ENCODE measurements at regions not wholly inside any gene's neighbourhood (a gene's known extent, or its start where the extent isn't known, plus 50 kb on each side); places are given as distances from the start of the nearest gene placed in this dataset.

DNA sequence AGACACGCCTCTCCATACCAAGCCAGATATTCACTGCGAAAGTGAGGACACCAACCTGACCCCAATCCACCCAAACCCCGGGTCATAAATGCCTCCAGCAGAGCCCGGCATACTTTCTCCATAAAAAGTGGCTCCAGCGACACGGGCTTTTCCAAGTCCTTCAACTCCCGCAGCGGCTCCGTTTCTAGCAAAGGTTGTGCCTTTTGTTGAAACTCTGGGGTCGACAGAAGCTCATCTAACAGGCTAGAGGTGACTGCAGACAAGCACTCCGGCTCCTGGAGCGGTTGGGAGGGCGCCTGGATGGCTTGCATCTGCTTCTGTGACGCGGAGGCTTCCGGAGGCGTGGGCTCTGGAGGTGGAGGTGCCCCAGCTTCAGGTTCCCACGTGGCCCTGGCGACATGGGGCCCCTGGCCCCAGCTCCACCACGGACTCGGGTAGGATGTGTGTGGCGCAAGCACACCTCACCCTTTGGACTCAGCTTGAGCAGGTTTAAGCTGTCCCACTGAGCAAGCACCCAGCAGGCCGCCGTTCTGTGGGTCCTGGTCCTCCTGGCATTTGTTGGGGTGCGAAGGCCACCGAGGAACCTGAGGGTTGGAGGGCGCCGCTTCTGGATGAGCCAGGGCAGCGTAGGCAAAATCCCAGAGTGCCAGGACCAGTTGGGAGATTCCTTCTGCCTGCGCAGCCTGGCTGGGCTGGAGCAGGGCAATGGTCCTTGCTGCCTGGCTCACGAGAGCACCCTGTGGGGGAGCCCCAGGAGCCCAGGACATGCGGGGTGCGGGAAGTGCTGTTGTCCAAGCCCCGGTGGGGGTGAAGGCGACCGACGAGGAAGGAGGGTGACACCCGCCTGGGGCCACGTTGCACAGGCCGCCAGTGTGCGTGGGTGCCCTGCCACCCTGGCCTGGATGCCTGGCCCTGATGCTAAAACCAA lies 186.3 kb downstream of the ALG10 start:
- H3K4me1 ChIP-seq (ENCODE audit: insufficient read depth, low read length, severe bottlenecking) = no peaks in the 10 kb centered on the region
- H3F3A ChIP-seq (ENCODE audit: insufficient read depth, low read length) = no peaks in the 10 kb centered on the region
- H3K79me2 ChIP-seq (ENCODE audit: insufficient read depth, low read length) = no peaks in the 10 kb centered on the region
- H3K9me2 ChIP-seq (ENCODE audit: low read depth, low read length) = no peaks in the 10 kb centered on the region
- H3K4me3 ChIP-seq (ENCODE audit: low read depth, low read length, poor library complexity, severe bottlenecking) = no peak overlapping the region
- H4K20me1 ChIP-seq (ENCODE audit: insufficient read depth, low read length) = no peaks in the 10 kb centered on the region
- no peaks in the 10 kb centered on the region for H3K9me3 ChIP-seq (ENCODE audit: low read length)
- no peak overlapping the region for H3K27ac ChIP-seq (ENCODE audit: low read depth, low read length, poor library complexity, severe bottlenecking)
- no peaks in the 10 kb centered on the region for H3K27me3 ChIP-seq (ENCODE audit: insufficient read depth, low read length)
- no peaks in the 10 kb centered on the region for H3K36me3 ChIP-seq (ENCODE audit: insufficient read depth, low read length)
- TF ChIP-seq, protein P1, sequence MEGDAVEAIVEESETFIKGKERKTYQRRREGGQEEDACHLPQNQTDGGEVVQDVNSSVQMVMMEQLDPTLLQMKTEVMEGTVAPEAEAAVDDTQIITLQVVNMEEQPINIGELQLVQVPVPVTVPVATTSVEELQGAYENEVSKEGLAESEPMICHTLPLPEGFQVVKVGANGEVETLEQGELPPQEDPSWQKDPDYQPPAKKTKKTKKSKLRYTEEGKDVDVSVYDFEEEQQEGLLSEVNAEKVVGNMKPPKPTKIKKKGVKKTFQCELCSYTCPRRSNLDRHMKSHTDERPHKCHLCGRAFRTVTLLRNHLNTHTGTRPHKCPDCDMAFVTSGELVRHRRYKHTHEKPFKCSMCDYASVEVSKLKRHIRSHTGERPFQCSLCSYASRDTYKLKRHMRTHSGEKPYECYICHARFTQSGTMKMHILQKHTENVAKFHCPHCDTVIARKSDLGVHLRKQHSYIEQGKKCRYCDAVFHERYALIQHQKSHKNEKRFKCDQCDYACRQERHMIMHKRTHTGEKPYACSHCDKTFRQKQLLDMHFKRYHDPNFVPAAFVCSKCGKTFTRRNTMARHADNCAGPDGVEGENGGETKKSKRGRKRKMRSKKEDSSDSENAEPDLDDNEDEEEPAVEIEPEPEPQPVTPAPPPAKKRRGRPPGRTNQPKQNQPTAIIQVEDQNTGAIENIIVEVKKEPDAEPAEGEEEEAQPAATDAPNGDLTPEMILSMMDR (IDR thresholded peaks at IDR 0.05; ENCODE audit: low read length) = no peak
- no peak for TF ChIP-seq EZH2 (IDR thresholded peaks at IDR 0.05; ENCODE audit: borderline replicate concordance, low read length)
- H2AFZ ChIP-seq (ENCODE audit: low read length) = no peak overlapping the region
- no peak overlapping the region for H3K9ac ChIP-seq (ENCODE audit: low read length)
- no peak overlapping the region for H3K4me2 ChIP-seq (ENCODE audit: low read length)

DNA sequence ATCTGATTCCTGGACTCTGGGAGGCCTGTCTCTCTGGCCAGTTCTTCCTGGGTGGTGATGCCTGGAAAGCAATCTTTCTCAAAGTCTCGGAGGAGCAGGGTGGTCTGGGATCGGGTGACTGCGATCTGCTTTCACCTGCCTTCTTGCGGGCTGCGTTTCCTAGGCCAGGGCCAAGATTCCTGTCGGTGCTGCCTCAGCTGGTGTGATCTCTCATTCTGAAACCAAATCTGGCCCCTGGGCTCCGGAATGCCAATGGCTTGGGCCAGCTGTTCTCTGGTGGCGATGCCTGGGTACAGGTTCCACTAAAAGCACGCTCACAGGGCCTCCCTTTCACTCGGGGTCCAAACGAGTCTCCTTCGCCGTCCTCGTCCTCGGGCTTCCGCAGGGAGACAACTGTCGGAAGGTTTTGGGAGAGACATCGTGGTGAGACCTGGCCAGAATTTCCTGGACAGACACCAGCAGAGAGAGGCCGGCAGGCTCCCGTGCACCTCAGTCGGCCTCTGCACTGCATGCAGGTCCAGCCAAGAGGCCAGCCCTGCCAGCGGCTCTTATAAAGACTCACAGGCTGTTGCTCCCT lies 187.1 kb downstream of the ALG10 start:
- Histone ChIP-seq H3K9ac (ENCODE audit: low read length) (no peak overlapping the region), H3K9me3 (ENCODE audit: low read length) (no peaks in the 10 kb centered on the region)

DNA sequence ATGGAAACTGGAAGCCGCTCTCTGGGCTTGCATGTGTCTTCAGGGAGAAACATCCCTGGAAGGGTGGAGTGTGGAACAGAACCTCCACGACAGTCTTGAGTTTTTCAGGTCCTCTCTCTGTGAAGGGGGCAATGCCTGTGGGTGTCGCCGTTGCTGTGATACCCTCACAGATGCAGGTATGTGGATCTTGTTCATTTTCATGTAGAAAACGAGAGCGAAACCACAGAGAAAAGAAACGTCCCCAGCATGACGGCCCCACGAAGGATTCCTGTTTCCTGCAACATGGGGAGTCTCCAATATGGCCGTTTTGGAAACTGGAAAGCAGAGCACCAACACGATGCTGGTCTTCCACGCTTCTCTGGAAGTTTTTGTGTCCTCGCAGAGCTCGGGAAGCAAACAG lies 187.9 kb downstream of the ALG10 start:
- H3K79me2 ChIP-seq (ENCODE audit: insufficient read depth, low read length) = no peaks in the 10 kb centered on the region
- H3K4me3 ChIP-seq (ENCODE audit: low read depth, low read length, poor library complexity, severe bottlenecking) = no peak overlapping the region
- no peak overlapping the region for H3K9ac ChIP-seq (ENCODE audit: low read length)
- H3F3A ChIP-seq (ENCODE audit: insufficient read depth, low read length) = no peaks in the 10 kb centered on the region
- H3K4me1 ChIP-seq (ENCODE audit: insufficient read depth, low read length, severe bottlenecking) = no peaks in the 10 kb centered on the region
- TF ChIP-seq, protein P1 (IDR thresholded peaks at IDR 0.05; ENCODE audit: low read length) = no peak
- TF ChIP-seq EZH2 (IDR thresholded peaks at IDR 0.05; ENCODE audit: borderline replicate concordance, low read length) = no peak
- no peak overlapping the region for H3K27ac ChIP-seq (ENCODE audit: low read depth, low read length, poor library complexity, severe bottlenecking)
- no peak overlapping the region for H2AFZ ChIP-seq (ENCODE audit: low read length)
- no peaks in the 10 kb centered on the region for H3K36me3 ChIP-seq (ENCODE audit: insufficient read depth, low read length)
- H3K9me3 ChIP-seq (ENCODE audit: low read length) = no peaks in the 10 kb centered on the region
- no peaks in the 10 kb centered on the region for H3K27me3 ChIP-seq (ENCODE audit: insufficient read depth, low read length)
- no peak overlapping the region for H3K4me2 ChIP-seq (ENCODE audit: low read length)
- no peaks in the 10 kb centered on the region for H4K20me1 ChIP-seq (ENCODE audit: insufficient read depth, low read length)
- H3K9me2 ChIP-seq (ENCODE audit: low read depth, low read length) = no peaks in the 10 kb centered on the region

More for the DNA sequence above, 187.1 kb downstream of the ALG10 start:
- Histone ChIP-seq H3K27ac (ENCODE audit: low read depth, low read length, poor library complexity, severe bottlenecking) (no peak overlapping the region), H3F3A (ENCODE audit: insufficient read depth, low read length) (no peaks in the 10 kb centered on the region), H3K9me2 (ENCODE audit: low read depth, low read length) (no peaks in the 10 kb centered on the region), H2AFZ (ENCODE audit: low read length) (no peak overlapping the region), H3K4me1 (ENCODE audit: insufficient read depth, low read length, severe bottlenecking) (no peaks in the 10 kb centered on the region), H3K4me2 (ENCODE audit: low read length) (no peak overlapping the region), H3K4me3 (ENCODE audit: low read depth, low read length, poor library complexity, severe bottlenecking) (no peak overlapping the region), H4K20me1 (ENCODE audit: insufficient read depth, low read length) (no peaks in the 10 kb centered on the region), H3K36me3 (ENCODE audit: insufficient read depth, low read length) (no peaks in the 10 kb centered on the region), H3K79me2 (ENCODE audit: insufficient read depth, low read length) (no peaks in the 10 kb centered on the region), H3K27me3 (ENCODE audit: insufficient read depth, low read length) (no peaks in the 10 kb centered on the region)
- TF ChIP-seq EZH2 (IDR thresholded peaks at IDR 0.05; ENCODE audit: borderline replicate concordance, low read length) = no peak
- TF ChIP-seq, protein P1 (IDR thresholded peaks at IDR 0.05; ENCODE audit: low read length) = no peak
